Coronary artery (tissue), 2 donors: ENCODE measurements at regions not wholly inside any gene's neighbourhood (a gene's known extent, or its start where the extent isn't known, plus 50 kb on each side); places are given as distances from the start of the nearest gene placed in this dataset.

Experiments used
- DNase-seq: peaks from one replicate; pipeline ENCODE4 v3.0.0-alpha.2; 2017; ENCODE audit warnings: low spot score
- H3K27ac ChIP-seq, 2 donors: fragments of 200-600 bp; sonication (generic); one replicate each; pipeline ENCODE4 v1.5.1; 2016 to 2019
- H3K4me3 ChIP-seq: fragments of 200-600 bp; sonication (generic); 2 replicates; pipeline ENCODE4 v1.5.1; 2016; ENCODE audit warnings: mild to moderate bottlenecking, moderate library complexity
- CTCF ChIP-seq: fragments of 200-600 bp; sonication (generic); IDR thresholded peaks from one replicate; pipeline ENCODE4 v1.5.1; 2019; ENCODE audit warnings: antibody characterized with exemption

DNA sequence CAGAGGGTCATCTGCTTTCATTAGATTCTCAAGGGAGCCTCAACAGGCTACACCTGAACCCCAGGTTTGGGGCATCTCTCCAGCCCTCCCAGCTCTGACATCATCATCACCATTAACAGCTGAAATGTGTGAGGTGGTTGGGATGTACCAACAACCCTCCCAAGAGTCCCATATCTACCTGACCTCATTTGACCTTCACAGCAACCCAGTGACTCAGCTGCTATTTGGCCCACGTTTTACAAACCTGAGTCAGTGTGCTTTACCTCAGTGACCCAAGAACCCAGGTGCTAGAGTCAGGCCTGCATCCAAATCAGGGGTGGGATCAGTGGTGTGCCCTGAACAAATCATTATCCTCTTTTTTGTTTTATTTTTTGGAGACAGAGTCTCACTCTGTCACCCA lies 53.3 kb upstream of the TINAGL1 start:
- no peak overlapping the region for H3K27ac ChIP-seq

GRCh38 chr1:31523769-31524168 lies 52.5 kb upstream of the TINAGL1 start:
- TF ChIP-seq CTCF = no peak
- no peak overlapping the region for H3K4me3 ChIP-seq
- peak overlapping the region in 1 of 2 donors; percentile 31 for H3K27ac ChIP-seq
- no peak for DNase-seq

More for the DNA sequence above, 53.3 kb upstream of the TINAGL1 start:
- no peak overlapping the region for H3K4me3 ChIP-seq
- DNase-seq = no peak
- TF ChIP-seq CTCF = no peak

- DNase-seq = no peak
- peak overlapping the region in 1 of 2 donors; percentile 31 for H3K27ac ChIP-seq
- TF ChIP-seq CTCF = no peak
- no peak overlapping the region for H3K4me3 ChIP-seq
These were observed 52.0 kb upstream of the TINAGL1 start for GRCh38 chr1:31524186-31524901.
